ENCODE measurements at regions not wholly inside any gene's neighbourhood (a gene's known extent, or its start where the extent isn't known, plus 50 kb on each side); places are given as distances from the start of the nearest gene placed in this dataset.

- DNase-seq: no peak
Observed at GRCh38 chr5:68380078-68380477, 164.5 kb downstream of the PIK3R1 start.

GRCh38 chr5:68381060-68381459 is 165.5 kb downstream of the PIK3R1 start:
- DNase-seq: peak in 1 of 5 experiments; percentile 81

- no peak for DNase-seq
Observed at GRCh38 chr5:68381909-68382308, 166.4 kb downstream of the PIK3R1 start.

GRCh38 chr5:68382640-68383039 is 167.1 kb downstream of the PIK3R1 start:
- DNase-seq: peak in 1 of 5 experiments; percentile 47

GRCh38 chr5:68383888-68384310 is 168.3 kb downstream of the PIK3R1 start:
- no peak for DNase-seq

- DNase-seq: no peak
Observed at GRCh38 chr5:68384936-68385594, 169.5 kb downstream of the PIK3R1 start.

- DNase-seq: no peak
Observed at GRCh38 chr5:68385936-68386335, 170.4 kb downstream of the PIK3R1 start.

- no peak for DNase-seq
Observed at GRCh38 chr5:68387074-68387796, 171.7 kb downstream of the PIK3R1 start.

- no peak for DNase-seq
Observed at GRCh38 chr5:68389618-68390017, 174.1 kb downstream of the PIK3R1 start.

GRCh38 chr5:68392617-68393016 is 177.1 kb downstream of the PIK3R1 start:
- no peak for DNase-seq

- no peak for DNase-seq
Observed at GRCh38 chr5:68395302-68395701, 179.7 kb downstream of the PIK3R1 start.

GRCh38 chr5:68395926-68396511 is 180.5 kb downstream of the PIK3R1 start:
- no peak for DNase-seq

- DNase-seq: no peak
Observed at GRCh38 chr5:68396722-68397121, 181.2 kb downstream of the PIK3R1 start.

GRCh38 chr5:68398146-68398812 is 182.7 kb downstream of the PIK3R1 start:
- no peak for DNase-seq

- no peak for DNase-seq
Observed at GRCh38 chr5:68403301-68403700, 187.7 kb downstream of the PIK3R1 start.

GRCh38 chr5:68404246-68404645 is 188.7 kb downstream of the PIK3R1 start:
- no peak for DNase-seq

GRCh38 chr5:68405026-68405684 is 189.6 kb downstream of the PIK3R1 start:
- no peak for DNase-seq

GRCh38 chr5:68405784-68406743 is 190.5 kb downstream of the PIK3R1 start:
- DNase-seq: peak in 1 of 5 experiments; percentile 79

- peak in 1 of 5 experiments; percentile 29 for DNase-seq
Observed at GRCh38 chr5:68406767-68407241, 191.2 kb downstream of the PIK3R1 start.

GRCh38 chr5:68407311-68408239 is 192.0 kb downstream of the PIK3R1 start:
- peak in 1 of 5 experiments; percentile 29 for DNase-seq
